ENCODE measurements at regions not wholly inside any gene's neighbourhood (a gene's known extent, or its start where the extent isn't known, plus 50 kb on each side); places are given as distances from the start of the nearest gene placed in this dataset.
"Not testable (repeated sequence)": the region's sequence is repeated elsewhere in the genome, so short reads cannot be mapped to it uniquely, and the experiment has no call there.

DNA sequence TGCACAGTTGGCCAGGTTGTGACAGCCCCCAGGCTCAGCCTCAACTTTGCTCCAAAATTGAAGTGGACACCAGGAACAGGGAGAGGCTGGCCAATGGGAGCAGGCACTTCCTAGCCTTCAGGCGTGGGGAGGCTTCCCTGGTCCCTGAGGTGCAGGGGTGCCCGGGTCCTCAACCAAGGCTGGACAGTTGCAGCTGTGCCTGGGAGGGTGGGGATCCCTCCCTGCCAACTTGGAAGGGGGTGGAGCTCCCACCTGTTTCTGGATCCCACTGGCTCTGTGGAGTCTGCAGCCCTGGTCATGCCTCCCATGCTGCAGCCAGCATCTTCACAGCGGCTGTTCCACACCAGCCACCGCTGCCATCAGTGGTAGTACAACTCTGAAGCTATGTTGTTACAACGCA, 502.8 kb upstream of the SLITRK5 start:
- no peak for FAIRE-seq
- no peak for DNase-seq (ENCODE audit: low spot score)

- FAIRE-seq, result no peak
Measured at GRCh38 chr13:87169337-87169736, 501.8 kb upstream of the SLITRK5 start.

DNA sequence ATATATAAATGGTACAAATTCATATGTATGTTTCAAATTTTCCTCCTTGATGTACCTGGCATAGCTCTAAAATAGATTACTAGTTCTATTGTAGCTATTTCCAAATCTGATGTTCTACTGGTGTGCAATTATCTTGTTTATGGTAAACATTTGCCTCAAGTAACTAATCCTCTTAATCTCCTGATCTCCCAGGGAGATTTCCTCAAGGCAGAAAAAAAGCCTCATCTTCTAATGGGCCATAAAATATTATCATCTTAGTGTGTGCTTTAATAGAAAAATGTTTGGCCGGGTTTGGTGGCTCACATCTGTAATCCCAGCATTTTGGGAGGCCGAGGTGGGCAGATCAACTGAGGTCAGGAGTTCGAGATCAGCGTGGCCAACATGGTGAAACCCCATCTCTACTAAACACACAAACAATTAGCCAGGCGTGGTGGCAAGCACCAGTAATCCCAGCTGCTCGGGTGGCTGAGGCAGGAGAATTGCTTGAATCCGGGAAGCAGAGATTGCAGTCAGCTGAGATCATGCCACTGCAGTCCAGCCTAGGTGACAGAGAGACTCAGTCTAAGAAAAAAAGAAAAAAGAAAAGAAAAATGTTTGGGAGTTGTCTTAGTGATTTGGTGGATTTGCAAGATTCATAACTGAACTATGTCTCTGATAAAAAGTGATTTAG, 498.9 kb upstream of the SLITRK5 start:
- no peak for FAIRE-seq

More at GRCh38 chr13:87169337-87169736, 501.8 kb upstream of the SLITRK5 start:
- no peak for DNase-seq (ENCODE audit: low spot score)

GRCh38 chr13:87185138-87185537, 486.0 kb upstream of the SLITRK5 start:
- not testable (repeated sequence) for FAIRE-seq; DNase-seq (ENCODE audit: low spot score)

More for the DNA sequence above, 498.9 kb upstream of the SLITRK5 start:
- DNase-seq (ENCODE audit: low spot score), result no peak

GRCh38 chr13:87186647-87187046, 484.5 kb upstream of the SLITRK5 start:
- not testable (repeated sequence) for FAIRE-seq; DNase-seq (ENCODE audit: low spot score)

DNA sequence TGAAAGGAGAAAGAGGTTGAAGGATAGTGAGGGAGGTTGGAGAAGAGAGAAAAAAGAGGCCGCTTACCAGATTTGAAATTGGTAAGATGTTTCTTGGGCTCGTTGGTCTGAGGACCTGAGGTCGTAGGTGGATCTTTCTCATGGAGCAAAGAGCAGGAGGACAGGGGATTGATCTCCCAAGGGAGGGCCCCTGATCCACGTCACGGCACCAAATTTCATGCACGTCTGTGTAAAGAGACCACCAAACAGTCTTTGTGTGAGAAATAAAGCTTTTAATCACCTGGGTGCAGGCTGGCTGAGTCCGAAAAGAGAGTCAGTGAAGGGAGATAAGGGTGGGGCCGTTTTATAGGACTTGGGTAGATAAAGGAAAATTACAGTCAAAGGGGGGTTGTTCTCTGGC, 479.7 kb upstream of the SLITRK5 start:
- not testable (repeated sequence) for DNase-seq (ENCODE audit: low spot score); FAIRE-seq

GRCh38 chr13:87198371-87198770, 472.8 kb upstream of the SLITRK5 start:
- FAIRE-seq, result no peak
- DNase-seq (ENCODE audit: low spot score), result no peak

- no peak for DNase-seq (ENCODE audit: low spot score)
- no peak for FAIRE-seq
Measured at GRCh38 chr13:87206708-87207107, 464.5 kb upstream of the SLITRK5 start.

GRCh38 chr13:87207280-87208003, 463.7 kb upstream of the SLITRK5 start:
- DNase-seq (ENCODE audit: low spot score), result no peak
- FAIRE-seq, result no peak

DNA sequence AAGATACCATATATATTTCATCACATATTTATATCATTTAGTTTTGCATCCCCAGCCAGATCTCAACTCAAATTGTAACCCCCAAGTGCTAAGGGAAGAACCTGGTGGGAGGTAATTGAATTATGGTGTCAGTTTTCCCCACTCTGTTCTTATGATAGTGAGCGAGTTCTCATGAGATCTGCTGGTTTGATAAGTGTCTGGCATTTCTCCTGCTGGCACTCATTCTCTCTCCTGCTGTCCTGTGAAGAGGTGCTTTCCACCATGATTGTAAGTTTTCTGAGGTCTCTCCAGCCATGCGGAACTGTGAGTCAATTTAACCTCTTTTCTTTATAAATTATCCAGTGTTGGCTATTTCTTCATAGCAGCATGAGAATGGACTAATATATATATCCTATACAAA, 462.5 kb upstream of the SLITRK5 start:
- DNase-seq (ENCODE audit: low spot score) (no peak), FAIRE-seq (no peak)

GRCh38 chr13:87234981-87235380, 436.2 kb upstream of the SLITRK5 start:
- FAIRE-seq, result peak; percentile 95

DNA sequence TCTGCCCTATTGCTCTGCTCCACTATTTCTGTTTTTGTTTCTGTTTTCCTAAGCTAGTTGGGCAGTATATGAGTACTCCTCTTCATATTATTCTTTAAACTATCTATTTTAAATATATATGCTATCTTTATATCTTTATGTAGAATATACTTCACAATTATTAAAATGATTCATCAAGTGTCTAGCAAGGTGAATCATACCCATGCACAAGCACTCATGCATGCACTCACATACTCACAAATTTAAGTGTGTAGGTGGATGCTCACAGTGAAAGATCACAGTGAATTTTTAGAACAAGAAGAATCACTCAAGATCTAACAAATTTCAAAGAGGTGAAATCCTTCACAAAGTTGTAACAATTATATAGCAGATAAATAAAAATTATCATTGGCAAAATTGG, 435.6 kb upstream of the SLITRK5 start:
- FAIRE-seq (peak; percentile 85), DNase-seq (ENCODE audit: low spot score) (peak; percentile 15)

More at GRCh38 chr13:87234981-87235380, 436.2 kb upstream of the SLITRK5 start:
- peak; percentile 80 for DNase-seq (ENCODE audit: low spot score)

DNA sequence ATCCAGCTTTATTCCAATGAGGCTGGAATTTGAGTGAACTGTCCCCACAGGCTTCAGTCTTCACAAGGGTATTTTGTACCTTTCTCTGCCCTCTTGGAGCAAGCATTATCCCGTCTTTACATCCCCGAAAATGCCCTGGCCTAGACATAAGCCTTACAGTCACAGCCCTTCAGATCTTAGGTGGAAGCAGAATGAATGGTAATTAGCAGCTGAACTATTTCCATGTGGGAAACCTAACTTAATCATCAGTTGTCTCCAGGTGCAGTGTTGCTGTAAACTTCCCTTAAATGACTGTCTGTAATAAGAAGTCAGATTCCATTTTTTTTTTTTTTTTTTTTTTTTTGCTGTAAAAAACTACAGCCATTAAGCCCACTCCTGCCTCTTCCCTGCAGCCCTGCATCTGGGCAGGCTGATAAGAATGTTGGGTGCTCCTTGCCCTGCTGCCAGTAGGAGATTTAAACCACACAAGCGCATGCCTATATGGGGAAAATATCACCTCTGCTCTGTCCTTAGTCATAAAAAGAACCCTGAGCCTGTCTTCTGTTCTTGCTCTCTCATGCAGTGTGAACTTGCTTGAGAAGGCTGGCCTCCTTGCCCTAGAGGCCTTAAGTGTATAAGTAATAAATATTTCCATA, 426.8 kb upstream of the SLITRK5 start:
- FAIRE-seq (no peak), DNase-seq (ENCODE audit: low spot score) (no peak)

DNA sequence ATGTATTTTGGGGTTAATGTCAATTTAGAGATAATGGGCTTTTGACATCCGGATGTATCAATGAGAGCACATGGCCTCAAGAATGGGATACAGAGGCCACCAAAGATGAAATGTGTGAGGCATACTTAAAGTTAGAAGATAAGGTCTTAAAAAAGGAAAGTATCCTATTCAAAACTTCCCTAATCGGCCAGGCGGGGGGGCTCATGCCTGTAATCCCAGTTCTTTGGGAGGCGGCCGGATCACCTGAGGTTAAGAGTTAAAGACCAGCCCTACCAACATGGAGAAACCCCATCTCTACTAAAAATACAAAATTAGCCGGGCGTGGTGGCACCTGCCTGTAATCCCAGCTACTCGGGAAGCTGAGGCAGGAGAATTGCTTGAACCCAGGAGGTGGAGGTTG, 421.3 kb upstream of the SLITRK5 start:
- not testable (repeated sequence) for DNase-seq (ENCODE audit: low spot score); FAIRE-seq

GRCh38 chr13:87255394-87255793, 415.8 kb upstream of the SLITRK5 start:
- no peak for FAIRE-seq
- no peak for DNase-seq (ENCODE audit: low spot score)

- DNase-seq (ENCODE audit: low spot score), result no peak
- no peak for FAIRE-seq
Measured at GRCh38 chr13:87259479-87260083, 411.6 kb upstream of the SLITRK5 start.

DNA sequence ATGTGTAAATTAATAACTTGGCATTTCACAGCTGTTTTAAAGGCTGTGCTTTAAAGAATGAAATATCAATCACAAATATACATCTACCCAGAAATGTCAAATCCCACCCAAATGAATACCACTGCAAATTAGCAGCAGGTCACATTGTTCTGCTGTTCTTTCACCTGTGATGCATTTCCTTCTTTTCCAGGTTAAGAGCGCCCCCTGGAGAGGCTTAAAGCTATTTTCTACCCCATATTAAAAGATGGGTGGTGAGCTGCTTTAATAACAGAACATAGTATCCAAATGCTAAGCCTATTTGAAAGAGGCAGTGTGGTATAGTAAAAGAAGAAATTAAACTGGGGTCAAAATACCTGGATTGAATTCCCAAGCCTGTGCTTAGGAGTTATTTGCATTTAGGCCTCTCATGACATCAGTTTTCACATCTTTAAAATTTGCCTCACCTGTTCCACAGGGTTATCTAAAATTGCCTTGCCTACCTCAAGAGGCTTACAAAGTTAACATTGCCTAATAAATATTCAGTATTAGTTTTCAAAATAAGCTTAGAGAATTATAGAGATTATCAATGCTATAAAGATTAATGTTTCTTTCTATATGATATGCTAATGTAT, 396.9 kb upstream of the SLITRK5 start:
- no peak for FAIRE-seq
- peak; percentile 35 for DNase-seq (ENCODE audit: low spot score)

GRCh38 chr13:87280139-87280538, 391.0 kb upstream of the SLITRK5 start:
- FAIRE-seq (no peak), DNase-seq (ENCODE audit: low spot score) (no peak)

DNA sequence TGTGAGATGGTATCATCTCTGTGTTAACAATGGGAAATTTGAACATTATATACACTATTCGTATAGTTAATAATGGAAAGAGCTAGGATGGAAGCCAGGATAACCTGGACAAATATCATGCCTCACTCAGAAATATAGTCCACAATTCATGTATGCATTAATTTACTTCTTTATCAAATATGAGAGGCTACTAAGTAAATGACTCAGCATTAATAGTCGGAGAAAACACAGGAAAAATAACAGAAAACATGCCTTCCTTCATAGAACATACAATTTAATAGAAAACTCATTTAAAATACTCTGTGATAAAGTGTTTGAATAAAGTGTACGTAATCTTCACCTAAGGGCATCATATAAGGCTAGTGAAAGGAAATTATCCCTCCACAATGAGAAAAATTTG, 383.4 kb upstream of the SLITRK5 start:
- DNase-seq (ENCODE audit: low spot score), result no peak
- no peak for FAIRE-seq

- DNase-seq (ENCODE audit: low spot score) (no peak), FAIRE-seq (no peak)
Measured at GRCh38 chr13:87295636-87296035, 375.5 kb upstream of the SLITRK5 start.

GRCh38 chr13:87302034-87302433, 369.1 kb upstream of the SLITRK5 start:
- FAIRE-seq, result no peak
- no peak for DNase-seq (ENCODE audit: low spot score)
